ENCODE measurements at regions not wholly inside any gene's neighbourhood (a gene's known extent, or its start where the extent isn't known, plus 50 kb on each side); places are given as distances from the start of the nearest gene placed in this dataset.

GRCh38 chr3:16720367-16720940 is 115.2 kb upstream of the DAZL start:
- dilution Hi-C loops (cut with MboI; ENCODE audit: extremely low pct_ligation_motif_present, low sequenced_read_pairs), result no loop called here
- CTCF ChIA-PET, result no interaction called here
- POLR2A ChIA-PET, result no interaction called here

GRCh38 chr3:16721494-16721893 is 116.3 kb upstream of the DAZL start:
- Histone ChIP-seq H3K9ac (replicated peaks; ENCODE audit: extremely low read depth, insufficient read depth, low read length) (no peak overlapping the region), H3K9me3 (replicated peaks; ENCODE audit: control insufficient read depth, insufficient read depth, low read length) (no peaks in the 10 kb centered on the region), H3K27ac (ENCODE audit: insufficient read depth, low read depth, low read length) (no peak overlapping the region), H3K4me2 (ENCODE audit: insufficient read depth, low read length) (no peak overlapping the region), H3K27me3 (ENCODE audit: control insufficient read depth in 2 of 2, insufficient read depth in 2 of 2, low read length in 2 of 2) (no peaks in the 10 kb centered on the region), H3K4me1 (ENCODE audit: control insufficient read depth, extremely low read depth, insufficient read depth, low read length) (no peaks in the 10 kb centered on the region), H4K20me1 (replicated peaks; ENCODE audit: control insufficient read depth, extremely low read depth, insufficient read depth, low read length) (no peaks in the 10 kb centered on the region), H3K4me3 (replicated peaks in 1 of 3; ENCODE audit: insufficient read depth in 1 of 3, low read depth in 1 of 3, low read length in 3 of 3) (no peak overlapping the region), H3K79me2 (ENCODE audit: control insufficient read depth, insufficient read depth, low read length) (no peaks in the 10 kb centered on the region), H3K9me1 (replicated peaks; ENCODE audit: control insufficient read depth, extremely low read depth, insufficient read depth, low read length) (no peaks in the 10 kb centered on the region), H3K36me3 (ENCODE audit: control insufficient read depth in 2 of 2, extremely low read depth in 1 of 2, insufficient read depth in 2 of 2, low read length in 2 of 2) (no peaks in the 10 kb centered on the region), H2AFZ (ENCODE audit: low read depth, low read length) (no peak overlapping the region)
- BruUV-seq (replicated peaks), result no TSS peak
- FAIRE-seq (no peak), DNase-seq (ENCODE audit: low read depth, low spot score) (no peak)
- CTCF ChIA-PET, result no interaction called here
- TF ChIP-seq MYC (IDR thresholded peaks at IDR 0.05; ENCODE audit: low read depth, low read length), result no peak
- TF ChIP-seq POLR2A (IDR thresholded peaks at IDR 0.05; ENCODE audit: low read depth, low read length), result no peak
- no peak for TF ChIP-seq GATA2 (IDR thresholded peaks at IDR 0.05; ENCODE audit: insufficient read depth, insufficient read length, low read depth, low read length)
- TF ChIP-seq FOS (IDR thresholded peaks at IDR 0.05; ENCODE audit: borderline replicate concordance, insufficient read depth, low read length), result no peak
- dilution Hi-C loops (cut with MboI; ENCODE audit: extremely low pct_ligation_motif_present, low sequenced_read_pairs), result no loop called here
- intact Hi-C loops (cut with micrococcal nuclease), result no loop called here
- POLR2A ChIA-PET, result no interaction called here

More at GRCh38 chr3:16720367-16720940, 115.2 kb upstream of the DAZL start:
- no peaks in the 10 kb centered on the region for H3K9me1 ChIP-seq (replicated peaks; ENCODE audit: control insufficient read depth, extremely low read depth, insufficient read depth, low read length)
- H3K27ac ChIP-seq (ENCODE audit: insufficient read depth, low read depth, low read length), result no peak overlapping the region
- no peak for FAIRE-seq
- H4K20me1 ChIP-seq (replicated peaks; ENCODE audit: control insufficient read depth, extremely low read depth, insufficient read depth, low read length), result no peaks in the 10 kb centered on the region
- H3K4me3 ChIP-seq (replicated peaks in 1 of 3; ENCODE audit: insufficient read depth in 1 of 3, low read depth in 1 of 3, low read length in 3 of 3), result no peak overlapping the region
- TF ChIP-seq FOS (IDR thresholded peaks at IDR 0.05; ENCODE audit: borderline replicate concordance, insufficient read depth, low read length) (no peak), EZH2 (IDR thresholded peaks at IDR 0.05; ENCODE audit: borderline replicate concordance, low read depth, low read length, severe bottlenecking) (no peak), GATA2 (IDR thresholded peaks at IDR 0.05; ENCODE audit: insufficient read depth, insufficient read length, low read depth, low read length) (no peak), POLR2A (IDR thresholded peaks at IDR 0.05; ENCODE audit: low read depth, low read length) (no peak), JUN (IDR thresholded peaks at IDR 0.05; ENCODE audit: borderline replicate concordance, insufficient read depth, insufficient read length, low read depth) (no peak), POLR2AphosphoS5 (IDR thresholded peaks at IDR 0.05; ENCODE audit: insufficient read depth, low read depth, low read length) (no peak)
- no peaks in the 10 kb centered on the region for H3K4me1 ChIP-seq (ENCODE audit: control insufficient read depth, extremely low read depth, insufficient read depth, low read length)
- H3K79me2 ChIP-seq (ENCODE audit: control insufficient read depth, insufficient read depth, low read length), result no peaks in the 10 kb centered on the region
- H3K9ac ChIP-seq (replicated peaks; ENCODE audit: extremely low read depth, insufficient read depth, low read length), result no peak overlapping the region
- H3K9me3 ChIP-seq (replicated peaks; ENCODE audit: control insufficient read depth, insufficient read depth, low read length), result no peaks in the 10 kb centered on the region
- DNase-seq (ENCODE audit: low read depth, low spot score), result no peak
- no TSS peak for BruUV-seq (replicated peaks)
- intact Hi-C loops (cut with micrococcal nuclease), result no loop called here
- no peak overlapping the region for H3K4me2 ChIP-seq (ENCODE audit: insufficient read depth, low read length)
- no peak overlapping the region for H2AFZ ChIP-seq (ENCODE audit: low read depth, low read length)
- H3K27me3 ChIP-seq (ENCODE audit: control insufficient read depth in 2 of 2, insufficient read depth in 2 of 2, low read length in 2 of 2), result no peaks in the 10 kb centered on the region
- no peaks in the 10 kb centered on the region for H3K36me3 ChIP-seq (ENCODE audit: control insufficient read depth in 2 of 2, extremely low read depth in 1 of 2, insufficient read depth in 2 of 2, low read length in 2 of 2)

Data from endothelial cell of umbilical vein (primary cell).